ENCODE measurements at regions not wholly inside any gene's neighbourhood (a gene's known extent, or its start where the extent isn't known, plus 50 kb on each side); places are given as distances from the start of the nearest gene placed in this dataset.

GRCh38 chr2:147428120-147428747 is 416.6 kb upstream of the ACVR2A start:
- TF ChIP-seq CTCF (conservative IDR thresholded peaks at IDR 0.05; ENCODE audit: low read depth in 2 of 2) (no peak), POLR2AphosphoS5 (IDR thresholded peaks at IDR 0.05; ENCODE audit: low read depth) (no peak), EZH2 (IDR thresholded peaks at IDR 0.05; ENCODE audit: low read depth, unreplicated experiment) (no peak), JUNB (IDR thresholded peaks at IDR 0.05; ENCODE audit: unreplicated experiment) (no peak), REST (IDR thresholded peaks at IDR 0.05; ENCODE audit: unreplicated experiment) (no peak), EZH2phosphoT487 (IDR thresholded peaks at IDR 0.05; ENCODE audit: unreplicated experiment) (no peak), CREB1 (CRISPR knock-in tag; IDR thresholded peaks at IDR 0.05; ENCODE audit: low read depth) (no peak), ZNF331 (CRISPR knock-in tag; IDR thresholded peaks at IDR 0.05; ENCODE audit: low read depth) (no peak), ETS1 (IDR thresholded peaks at IDR 0.05) (no peak), NANOG (IDR thresholded peaks at IDR 0.05; ENCODE audit: borderline replicate concordance) (no peak), STAT1 (IDR thresholded peaks at IDR 0.05; ENCODE audit: unreplicated experiment) (no peak)

All from GM23338 (cell line).